Esophagus squamous epithelium (tissue), 4 donors: ENCODE measurements at regions not wholly inside any gene's neighbourhood (a gene's known extent, or its start where the extent isn't known, plus 50 kb on each side); places are given as distances from the start of the nearest gene placed in this dataset.

Experiments used
- POLR2A ChIP-seq, 4 donors: fragments of 450-650 bp; IDR thresholded peaks; one replicate each; pipeline ENCODE4 v1.6.1; 2017; ENCODE audit warnings: antibody characterized with exemption in 4 of 4, mild to moderate bottlenecking in 4 of 4, moderate library complexity in 3 of 4
- TF ChIP-seq, protein P1 (sequence below), 6 experiments: fragments of 450-650 bp in 4 of 6; fragments of 200-600 bp in 2 of 6; sonication (generic) in 2 of 6; IDR thresholded peaks; one replicate each; pipeline ENCODE4 v1.5.1; 2016 to 2019; ENCODE audit warnings: antibody characterized with exemption in 6 of 6, mild to moderate bottlenecking in 4 of 6, moderate library complexity in 4 of 6

- TF ChIP-seq, protein P1, sequence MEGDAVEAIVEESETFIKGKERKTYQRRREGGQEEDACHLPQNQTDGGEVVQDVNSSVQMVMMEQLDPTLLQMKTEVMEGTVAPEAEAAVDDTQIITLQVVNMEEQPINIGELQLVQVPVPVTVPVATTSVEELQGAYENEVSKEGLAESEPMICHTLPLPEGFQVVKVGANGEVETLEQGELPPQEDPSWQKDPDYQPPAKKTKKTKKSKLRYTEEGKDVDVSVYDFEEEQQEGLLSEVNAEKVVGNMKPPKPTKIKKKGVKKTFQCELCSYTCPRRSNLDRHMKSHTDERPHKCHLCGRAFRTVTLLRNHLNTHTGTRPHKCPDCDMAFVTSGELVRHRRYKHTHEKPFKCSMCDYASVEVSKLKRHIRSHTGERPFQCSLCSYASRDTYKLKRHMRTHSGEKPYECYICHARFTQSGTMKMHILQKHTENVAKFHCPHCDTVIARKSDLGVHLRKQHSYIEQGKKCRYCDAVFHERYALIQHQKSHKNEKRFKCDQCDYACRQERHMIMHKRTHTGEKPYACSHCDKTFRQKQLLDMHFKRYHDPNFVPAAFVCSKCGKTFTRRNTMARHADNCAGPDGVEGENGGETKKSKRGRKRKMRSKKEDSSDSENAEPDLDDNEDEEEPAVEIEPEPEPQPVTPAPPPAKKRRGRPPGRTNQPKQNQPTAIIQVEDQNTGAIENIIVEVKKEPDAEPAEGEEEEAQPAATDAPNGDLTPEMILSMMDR (IDR thresholded peaks at IDR 0.05) = peak in 2 of 6 experiments; percentile 26 to 27
- TF ChIP-seq POLR2A (IDR thresholded peaks at IDR 0.05) = no peak
These were observed 71.9 kb upstream of the KLHL29 start for GRCh38 chr2:23312996-23313606.
